ENCODE measurements at regions not wholly inside any gene's neighbourhood (a gene's known extent, or its start where the extent isn't known, plus 50 kb on each side); places are given as distances from the start of the nearest gene placed in this dataset.

- no peaks in the 10 kb centered on the region for H3K36me3 ChIP-seq (ENCODE audit: control insufficient read depth in 1 of 2, insufficient read depth in 2 of 2, low read length in 2 of 2)
- H4K20me1 ChIP-seq (ENCODE audit: insufficient read depth): no peaks in the 10 kb centered on the region
- no peaks in the 10 kb centered on the region for H3K27me3 ChIP-seq (ENCODE audit: insufficient read depth, low read length)
- H2AFZ ChIP-seq (ENCODE audit: low read depth, low read length, poor library complexity, severe bottlenecking): no peak overlapping the region
- H3K4me3 ChIP-seq (replicated peaks in 1 of 2; ENCODE audit: low read depth in 1 of 2, low read length in 2 of 2): no peak overlapping the region
- no TSS peak for BruUV-seq (replicated peaks)
- H3K4me2 ChIP-seq (ENCODE audit: low read length): no peak overlapping the region
- no peak for TF ChIP-seq JUND (IDR thresholded peaks at IDR 0.05)
- TF ChIP-seq, protein P1, sequence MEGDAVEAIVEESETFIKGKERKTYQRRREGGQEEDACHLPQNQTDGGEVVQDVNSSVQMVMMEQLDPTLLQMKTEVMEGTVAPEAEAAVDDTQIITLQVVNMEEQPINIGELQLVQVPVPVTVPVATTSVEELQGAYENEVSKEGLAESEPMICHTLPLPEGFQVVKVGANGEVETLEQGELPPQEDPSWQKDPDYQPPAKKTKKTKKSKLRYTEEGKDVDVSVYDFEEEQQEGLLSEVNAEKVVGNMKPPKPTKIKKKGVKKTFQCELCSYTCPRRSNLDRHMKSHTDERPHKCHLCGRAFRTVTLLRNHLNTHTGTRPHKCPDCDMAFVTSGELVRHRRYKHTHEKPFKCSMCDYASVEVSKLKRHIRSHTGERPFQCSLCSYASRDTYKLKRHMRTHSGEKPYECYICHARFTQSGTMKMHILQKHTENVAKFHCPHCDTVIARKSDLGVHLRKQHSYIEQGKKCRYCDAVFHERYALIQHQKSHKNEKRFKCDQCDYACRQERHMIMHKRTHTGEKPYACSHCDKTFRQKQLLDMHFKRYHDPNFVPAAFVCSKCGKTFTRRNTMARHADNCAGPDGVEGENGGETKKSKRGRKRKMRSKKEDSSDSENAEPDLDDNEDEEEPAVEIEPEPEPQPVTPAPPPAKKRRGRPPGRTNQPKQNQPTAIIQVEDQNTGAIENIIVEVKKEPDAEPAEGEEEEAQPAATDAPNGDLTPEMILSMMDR (IDR thresholded peaks at IDR 0.05 in 2 of 3, conservative IDR thresholded peaks at IDR 0.05 in 1 of 3; ENCODE audit: borderline replicate concordance in 1 of 3, insufficient read depth in 1 of 3, low read depth in 2 of 3, low read length in 2 of 3): no peak
- TF ChIP-seq SIN3A (IDR thresholded peaks at IDR 0.05; ENCODE audit: low read depth): no peak
- no peak for TF ChIP-seq POLR2AphosphoS5 (IDR thresholded peaks at IDR 0.05; ENCODE audit: low read depth, low read length)
- TF ChIP-seq FOSL1 (IDR thresholded peaks at IDR 0.05; ENCODE audit: low read depth): no peak
- no peak for TF ChIP-seq TCF7L2 (IDR thresholded peaks at IDR 0.05; ENCODE audit: borderline replicate concordance, extremely low read depth, insufficient read depth, insufficient read length)
- TF ChIP-seq EZH2phosphoT487 (IDR thresholded peaks at IDR 0.05; ENCODE audit: borderline replicate concordance): no peak
- no peak for TF ChIP-seq REST (IDR thresholded peaks at IDR 0.05; ENCODE audit: low read depth)
- TF ChIP-seq ZFX (IDR thresholded peaks at IDR 0.05): no peak
- TF ChIP-seq, protein P2, sequence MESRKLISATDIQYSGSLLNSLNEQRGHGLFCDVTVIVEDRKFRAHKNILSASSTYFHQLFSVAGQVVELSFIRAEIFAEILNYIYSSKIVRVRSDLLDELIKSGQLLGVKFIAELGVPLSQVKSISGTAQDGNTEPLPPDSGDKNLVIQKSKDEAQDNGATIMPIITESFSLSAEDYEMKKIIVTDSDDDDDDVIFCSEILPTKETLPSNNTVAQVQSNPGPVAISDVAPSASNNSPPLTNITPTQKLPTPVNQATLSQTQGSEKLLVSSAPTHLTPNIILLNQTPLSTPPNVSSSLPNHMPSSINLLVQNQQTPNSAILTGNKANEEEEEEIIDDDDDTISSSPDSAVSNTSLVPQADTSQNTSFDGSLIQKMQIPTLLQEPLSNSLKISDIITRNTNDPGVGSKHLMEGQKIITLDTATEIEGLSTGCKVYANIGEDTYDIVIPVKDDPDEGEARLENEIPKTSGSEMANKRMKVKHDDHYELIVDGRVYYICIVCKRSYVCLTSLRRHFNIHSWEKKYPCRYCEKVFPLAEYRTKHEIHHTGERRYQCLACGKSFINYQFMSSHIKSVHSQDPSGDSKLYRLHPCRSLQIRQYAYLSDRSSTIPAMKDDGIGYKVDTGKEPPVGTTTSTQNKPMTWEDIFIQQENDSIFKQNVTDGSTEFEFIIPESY (IDR thresholded peaks at IDR 0.05; ENCODE audit: extremely low read depth, insufficient replicate concordance, low read length): no peak
- no peak for TF ChIP-seq ZNF274 (IDR thresholded peaks at IDR 0.05; ENCODE audit: low read depth, low read length)
- no peak for TF ChIP-seq YY1 (IDR thresholded peaks at IDR 0.05; ENCODE audit: extremely low read depth, insufficient replicate concordance, low read depth, low read length)
- TF ChIP-seq ELF1 (IDR thresholded peaks at IDR 0.05; ENCODE audit: borderline replicate concordance, low read depth): no peak
- no peak for TF ChIP-seq POLR2A (IDR thresholded peaks at IDR 0.05; ENCODE audit: borderline replicate concordance, extremely low read depth, insufficient read depth, insufficient read length)
- no peak for TF ChIP-seq EZH2 (IDR thresholded peaks at IDR 0.05)
- TF ChIP-seq SP1 (IDR thresholded peaks at IDR 0.05; ENCODE audit: low read depth): no peak
- DNase-seq (ENCODE audit: low read depth, low spot score): no peak
- ChIA-PET RAD21 (ENCODE audit: low non-redundant PET in 1 of 2, low total read pairs in 2 of 2, uncharacterized antibody in 2 of 2, unreplicated experiment in 2 of 2) (no interaction called here), CTCF (no interaction called here), POLR2A (no interaction called here)
- H3K9me3 ChIP-seq (ENCODE audit: control insufficient read depth in 1 of 2, insufficient read depth in 1 of 2, low read depth in 1 of 2, low read length in 2 of 2): no peaks in the 10 kb centered on the region
- H3K27ac ChIP-seq (ENCODE audit: low read depth, low read length): no peak overlapping the region
- H3K4me1 ChIP-seq (ENCODE audit: control insufficient read depth in 1 of 2, insufficient read depth in 2 of 2, low read length in 2 of 2): no peaks in the 10 kb centered on the region
- H3K9me2 ChIP-seq (ENCODE audit: insufficient read depth): no peaks in the 10 kb centered on the region
- ATAC-seq: no peak
- intact Hi-C loops (cut with micrococcal nuclease): no loop called here
- H3K79me2 ChIP-seq (ENCODE audit: insufficient read depth, low read length): no peaks in the 10 kb centered on the region
- no peak overlapping the region for H3K9ac ChIP-seq (ENCODE audit: low read length)
Observed at GRCh38 chr7:13104128-13104527, 416.7 kb downstream of the ARL4A start.

All from HCT116 (cell line).